CD4-positive, alpha-beta T cell (primary cell): ENCODE measurements at regions not wholly inside any gene's neighbourhood (a gene's known extent, or its start where the extent isn't known, plus 50 kb on each side); places are given as distances from the start of the nearest gene placed in this dataset.

Experiments used
- ATAC-seq: fragments of 200-7000 bp; cut with Tn5 transposase; one replicate; pipeline ENCODE4 v1.10.0; 2022; ENCODE audit warnings: mild to moderate bottlenecking; ENCODE audit not compliant: poor library complexity
- CTCF ChIA-PET: fragments of 350-600 bp; sonication (Branson Sonifier 250); formaldehyde crosslinking; loops from one replicate; lab custom pipeline; 2021; ENCODE audit warnings: antibody characterized with exemption, inconsistent platforms; lab: Charles Lee
- POLR2A ChIA-PET: fragments of 350-600 bp; sonication (Branson Sonifier 250); formaldehyde crosslinking; loops from one replicate; lab custom pipeline; 2021; ENCODE audit warnings: antibody characterized with exemption, inconsistent platforms; lab: Charles Lee
- DNase-seq, 14 experiments: peaks; one replicate each; pipeline ENCODE4 v3.0.0-alpha.2; 2013 to 2020; ENCODE audit warnings: mixed read lengths in 2 of 14
- H3K27ac ChIP-seq, 2 donors: one replicate each; pipeline versions ENCODE4 v1.5.1 to v1.7.0; 2013; ENCODE audit warnings: low read length in 2 of 2, low read depth in 1 of 2, mild to moderate bottlenecking in 1 of 2
- H3K27me3 ChIP-seq, 2 experiments: 1 replicate in 1 of 2; 2 replicates in 1 of 2; pipeline versions ENCODE4 v1.6.1 to v1.7.0; 2013; ENCODE audit warnings: low read length in 2 of 2, control low read depth in 1 of 2, mild to moderate bottlenecking in 1 of 2, moderate library complexity in 1 of 2; ENCODE audit not compliant: insufficient read depth in 2 of 2, control insufficient read depth in 1 of 2
- H3K36me3 ChIP-seq: one replicate; pipeline ENCODE4 v1.6.1; 2013; ENCODE audit warnings: low read length, control low read depth; ENCODE audit not compliant: insufficient read depth
- H3K4me1 ChIP-seq: one replicate; pipeline ENCODE4 v1.6.1; 2013; ENCODE audit warnings: low read length, control low read depth; ENCODE audit not compliant: insufficient read depth
- H3K4me3 ChIP-seq: one replicate; pipeline ENCODE4 v1.5.1; 2013; ENCODE audit warnings: mild to moderate bottlenecking, low read length, moderate library complexity
- H3K9me3 ChIP-seq, 2 experiments: 1 replicate in 1 of 2; 2 replicates in 1 of 2; pipeline versions ENCODE4 v1.6.1 to v1.7.0; 2013; ENCODE audit warnings: low read length in 2 of 2, mild to moderate bottlenecking in 2 of 2, control low read depth in 1 of 2, moderate library complexity in 1 of 2; ENCODE audit not compliant: control insufficient read depth in 1 of 2, insufficient read depth in 1 of 2
- H3K27ac Mint-ChIP-seq: one replicate; pipeline ENCODE4 v1.8.0; 2020; ENCODE audit warnings: mixed read lengths
- H3K27me3 Mint-ChIP-seq: one replicate; pipeline ENCODE4 v1.8.0; 2021; ENCODE audit warnings: mixed read lengths
- H3K36me3 Mint-ChIP-seq: one replicate; pipeline ENCODE4 v1.8.0; 2021; ENCODE audit warnings: low read depth, mixed read lengths
- H3K4me1 Mint-ChIP-seq: one replicate; pipeline ENCODE4 v1.8.0; 2021; ENCODE audit warnings: low read depth, mixed read lengths
- H3K4me3 Mint-ChIP-seq: one replicate; pipeline ENCODE4 v1.8.0; 2020; ENCODE audit warnings: mild to moderate bottlenecking, mixed read lengths
- H3K9me3 Mint-ChIP-seq: one replicate; pipeline ENCODE4 v1.8.0; 2020; ENCODE audit warnings: mixed read lengths
- intact Hi-C, 2 experiments: fragments of 100-400 bp; cut with DNase I in 1 of 2; cut with micrococcal nuclease in 1 of 2; formaldehyde crosslinking; loops; one replicate each; pipeline versions ENCODE4 v1.15.1 to v1.9.0; 2023 to 2025; cut with DNase I, micrococcal nuclease
- TF ChIP-seq, protein P1 (sequence below): fragments of 200-600 bp; IDR thresholded peaks from one replicate; pipeline ENCODE4 v1.8.0; 2022; ENCODE audit warnings: antibody characterized with exemption, mild to moderate bottlenecking

GRCh38 chr2:238697193-238698071 lies 150.5 kb upstream of the TWIST2 start:
- Histone ChIP-seq H3K27ac (no peak overlapping the region), H3K4me3 (no peak overlapping the region), H3K9me3 (peaks cover 0 to 9% of the 10 kb centered on the region in 2 experiments), H3K27me3 (no peaks in the 10 kb centered on the region), H3K4me1 (no peaks in the 10 kb centered on the region), H3K36me3 (no peaks in the 10 kb centered on the region)
- no peaks in the 10 kb centered on the region for H3K4me1 Mint-ChIP-seq
- no peak overlapping the region for H3K27ac Mint-ChIP-seq
- intact Hi-C loops, result no loop called here
- H3K27me3 Mint-ChIP-seq, result no peaks in the 10 kb centered on the region
- ChIA-PET CTCF (no interaction called here), POLR2A (no interaction called here)
- no peak overlapping the region for H3K4me3 Mint-ChIP-seq
- no peaks in the 10 kb centered on the region for H3K36me3 Mint-ChIP-seq
- no peaks in the 10 kb centered on the region for H3K9me3 Mint-ChIP-seq
- DNase-seq, result no peak
- TF ChIP-seq, protein P1, sequence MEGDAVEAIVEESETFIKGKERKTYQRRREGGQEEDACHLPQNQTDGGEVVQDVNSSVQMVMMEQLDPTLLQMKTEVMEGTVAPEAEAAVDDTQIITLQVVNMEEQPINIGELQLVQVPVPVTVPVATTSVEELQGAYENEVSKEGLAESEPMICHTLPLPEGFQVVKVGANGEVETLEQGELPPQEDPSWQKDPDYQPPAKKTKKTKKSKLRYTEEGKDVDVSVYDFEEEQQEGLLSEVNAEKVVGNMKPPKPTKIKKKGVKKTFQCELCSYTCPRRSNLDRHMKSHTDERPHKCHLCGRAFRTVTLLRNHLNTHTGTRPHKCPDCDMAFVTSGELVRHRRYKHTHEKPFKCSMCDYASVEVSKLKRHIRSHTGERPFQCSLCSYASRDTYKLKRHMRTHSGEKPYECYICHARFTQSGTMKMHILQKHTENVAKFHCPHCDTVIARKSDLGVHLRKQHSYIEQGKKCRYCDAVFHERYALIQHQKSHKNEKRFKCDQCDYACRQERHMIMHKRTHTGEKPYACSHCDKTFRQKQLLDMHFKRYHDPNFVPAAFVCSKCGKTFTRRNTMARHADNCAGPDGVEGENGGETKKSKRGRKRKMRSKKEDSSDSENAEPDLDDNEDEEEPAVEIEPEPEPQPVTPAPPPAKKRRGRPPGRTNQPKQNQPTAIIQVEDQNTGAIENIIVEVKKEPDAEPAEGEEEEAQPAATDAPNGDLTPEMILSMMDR, result no peak
- ATAC-seq, result no peak

- H3K9me3 ChIP-seq, result peaks cover 0 to 9% of the 10 kb centered on the region in 2 experiments
- H3K27me3 Mint-ChIP-seq, result peaks cover 4% of the 10 kb centered on the region
- H3K27me3 ChIP-seq, result no peaks in the 10 kb centered on the region
- intact Hi-C loops, result no loop called here
- H3K4me3 ChIP-seq, result no peak overlapping the region
- POLR2A ChIA-PET, result no interaction called here
- H3K36me3 ChIP-seq, result no peaks in the 10 kb centered on the region
- TF ChIP-seq, protein P1, result no peak
- H3K4me1 Mint-ChIP-seq, result no peaks in the 10 kb centered on the region
- H3K27ac ChIP-seq, result no peak overlapping the region
- CTCF ChIA-PET, result no interaction called here
- no peak for ATAC-seq
- no peaks in the 10 kb centered on the region for H3K4me1 ChIP-seq
- DNase-seq, result no peak
- H3K9me3 Mint-ChIP-seq, result no peaks in the 10 kb centered on the region
- H3K4me3 Mint-ChIP-seq, result no peak overlapping the region
- no peak overlapping the region for H3K27ac Mint-ChIP-seq
- H3K36me3 Mint-ChIP-seq, result no peaks in the 10 kb centered on the region
Observed at GRCh38 chr2:238698072-238698352, 149.9 kb upstream of the TWIST2 start.

DNA sequence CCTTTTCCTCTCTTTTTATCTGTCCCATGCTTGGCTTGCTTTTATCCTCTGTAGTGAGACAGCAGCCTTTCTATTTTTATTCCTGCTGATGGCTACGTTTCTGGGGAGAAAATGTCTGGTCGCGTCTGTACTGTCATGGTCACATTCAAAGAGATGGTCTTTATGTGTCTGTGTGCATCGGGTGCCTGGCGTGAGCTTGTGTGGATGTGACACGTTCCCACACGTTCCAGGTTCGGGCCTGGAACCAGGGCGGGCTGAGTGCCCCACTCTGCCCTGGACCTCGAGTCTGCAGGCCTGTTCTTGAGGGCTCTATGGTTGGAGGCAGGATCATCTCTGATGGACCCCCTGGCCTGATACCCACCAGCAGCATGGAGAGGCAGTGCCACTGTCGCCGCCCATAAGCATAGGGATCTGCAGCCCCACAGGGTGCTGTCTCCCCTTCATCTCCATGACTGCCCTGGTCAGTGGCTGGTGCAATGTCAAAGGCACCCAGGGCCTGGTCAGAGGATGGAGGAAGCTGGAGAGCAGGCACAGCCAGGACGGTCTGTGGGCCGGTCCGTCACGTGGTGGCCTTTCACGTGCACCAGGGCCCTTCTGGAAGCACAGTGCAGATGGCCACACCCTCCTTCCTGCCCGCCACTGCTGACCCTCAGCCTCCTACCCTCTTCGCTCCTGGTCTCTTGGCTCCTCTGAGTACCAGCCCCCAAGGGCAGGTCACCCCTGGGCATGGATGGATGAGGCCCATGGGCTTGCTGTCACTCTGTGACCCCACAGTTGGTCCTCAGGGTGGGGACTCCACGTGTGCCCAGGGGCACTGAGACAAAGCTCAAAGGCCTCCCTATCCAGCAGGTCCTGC lies 149.2 kb upstream of the TWIST2 start:
- H3K4me1 Mint-ChIP-seq, result no peaks in the 10 kb centered on the region
- no peak overlapping the region for H3K4me3 ChIP-seq
- no peaks in the 10 kb centered on the region for H3K4me1 ChIP-seq
- H3K27ac ChIP-seq, result no peak overlapping the region
- peaks cover 4% of the 10 kb centered on the region for H3K27me3 Mint-ChIP-seq
- H3K9me3 Mint-ChIP-seq, result no peaks in the 10 kb centered on the region
- no peak for DNase-seq
- intact Hi-C loops, result no loop called here
- H3K27ac Mint-ChIP-seq, result no peak overlapping the region
- no peak for ATAC-seq
- ChIA-PET CTCF (no interaction called here), POLR2A (no interaction called here)
- H3K27me3 ChIP-seq, result no peaks in the 10 kb centered on the region
- no peaks in the 10 kb centered on the region for H3K36me3 ChIP-seq
- no peak overlapping the region for H3K4me3 Mint-ChIP-seq
- TF ChIP-seq, protein P1, result no peak
- no peaks in the 10 kb centered on the region for H3K36me3 Mint-ChIP-seq
- H3K9me3 ChIP-seq, result peaks cover 0 to 5% of the 10 kb centered on the region in 2 experiments
